ENCODE measurements at regions not wholly inside any gene's neighbourhood (a gene's known extent, or its start where the extent isn't known, plus 50 kb on each side); places are given as distances from the start of the nearest gene placed in this dataset.

DNA sequence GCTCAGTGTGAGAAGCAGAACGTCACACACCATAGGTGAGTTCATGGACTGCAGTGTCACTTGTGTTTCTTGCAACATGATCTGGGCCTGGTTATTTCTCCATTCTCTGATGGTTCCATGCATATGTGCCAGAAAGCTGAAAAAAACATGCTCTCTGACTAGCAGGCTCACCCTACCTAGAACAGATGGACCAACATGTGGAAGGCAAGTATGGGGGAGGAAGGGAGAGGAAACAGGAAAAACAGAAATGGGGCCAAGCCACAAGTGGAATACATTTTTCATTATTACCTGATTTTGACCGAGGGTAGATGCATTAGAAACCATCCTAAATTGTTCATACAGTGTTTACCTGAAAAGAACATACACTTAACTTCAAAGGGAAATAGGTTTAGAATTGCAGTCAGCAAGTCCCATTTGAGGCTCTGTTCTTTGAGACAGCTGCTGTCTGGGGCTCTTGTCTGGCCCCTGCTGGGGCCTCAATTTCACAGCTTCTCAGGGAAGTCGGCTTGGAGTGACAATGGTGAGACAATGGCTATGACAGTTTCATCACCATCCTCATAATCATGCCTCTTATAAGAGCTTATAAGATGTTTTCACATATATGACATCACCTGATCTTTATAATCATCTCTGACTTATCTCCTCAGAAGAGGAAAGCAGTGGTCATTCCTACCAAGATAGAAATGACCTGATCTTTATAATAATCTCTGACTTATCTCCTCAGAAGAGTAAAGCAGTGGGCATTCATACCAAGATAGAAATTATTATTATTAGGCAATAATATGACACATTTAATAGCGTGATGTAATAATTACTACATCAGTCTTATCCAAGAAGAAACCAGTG, 327.3 kb downstream of the SIPA1L2 start:
- Histone ChIP-seq H3K4me2 (ENCODE audit: low read depth, low read length) (no peak overlapping the region), H4K8ac (ENCODE audit: low read depth in 2 of 2, low read length in 2 of 2) (no peak overlapping the region), H2BK15ac (ENCODE audit: low read depth, low read length) (no peak overlapping the region), H3K23ac (ENCODE audit: low read depth, low read length) (no peak overlapping the region), H2BK20ac (ENCODE audit: low read depth, low read length) (no peak overlapping the region), H4K20me1 (ENCODE audit: insufficient read depth, low read length) (no peaks in the 10 kb centered on the region), H3K18ac (ENCODE audit: low read depth, low read length) (no peak overlapping the region), H2BK5ac (ENCODE audit: low read depth, low read length, poor library complexity, severe bottlenecking) (no peak overlapping the region), H3K4me3 (ENCODE audit: insufficient read depth, low read depth, low read length) (no peak overlapping the region), H2AFZ (replicated peaks; ENCODE audit: low read length, poor library complexity) (no peak overlapping the region), H3K4ac (ENCODE audit: low read depth, low read length) (no peak overlapping the region), H4K91ac (ENCODE audit: insufficient read depth, low read depth, low read length) (no peak overlapping the region), H3K4me1 (ENCODE audit: control insufficient read depth, insufficient read depth, low read length) (peaks cover 4% of the 10 kb centered on the region; the same call in 1 of the 2 replicates), H3K56ac (ENCODE audit: extremely low read depth, insufficient read depth, low read length) (no peak overlapping the region), H4K5ac (ENCODE audit: low read depth, low read length) (no peak overlapping the region), H2BK120ac (ENCODE audit: low read depth, low read length) (no peak overlapping the region), H3K9ac (ENCODE audit: low read depth, low read length) (no peak overlapping the region), H3K9me3 (ENCODE audit: control insufficient read depth, insufficient read depth, low read length) (no peaks in the 10 kb centered on the region), H3K14ac (replicated peaks; ENCODE audit: low read depth, low read length) (no peak overlapping the region), H2AK5ac (ENCODE audit: low read depth, low read length) (no peak overlapping the region), H2AK9ac (replicated peaks; ENCODE audit: low read depth, low read length, poor library complexity) (no peak overlapping the region), H3K9me1 (ENCODE audit: insufficient read depth, low read length) (no peaks in the 10 kb centered on the region), H3K27me3 (ENCODE audit: control insufficient read depth, insufficient read depth, low read length) (no peaks in the 10 kb centered on the region), H3K27ac (ENCODE audit: insufficient read depth, low read length) (no peak overlapping the region), H3K36me3 (ENCODE audit: control insufficient read depth, insufficient read depth, low read length) (no peaks in the 10 kb centered on the region), H3K79me1 (ENCODE audit: low read depth in 1 of 2, low read length in 2 of 2) (no peaks in the 10 kb centered on the region)
- TF ChIP-seq, protein P1, sequence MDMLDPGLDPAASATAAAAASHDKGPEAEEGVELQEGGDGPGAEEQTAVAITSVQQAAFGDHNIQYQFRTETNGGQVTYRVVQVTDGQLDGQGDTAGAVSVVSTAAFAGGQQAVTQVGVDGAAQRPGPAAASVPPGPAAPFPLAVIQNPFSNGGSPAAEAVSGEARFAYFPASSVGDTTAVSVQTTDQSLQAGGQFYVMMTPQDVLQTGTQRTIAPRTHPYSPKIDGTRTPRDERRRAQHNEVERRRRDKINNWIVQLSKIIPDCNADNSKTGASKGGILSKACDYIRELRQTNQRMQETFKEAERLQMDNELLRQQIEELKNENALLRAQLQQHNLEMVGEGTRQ (IDR thresholded peaks at IDR 0.05; ENCODE audit: low read depth, low read length): no peak
- ATAC-seq (ENCODE audit: low read depth) (no peak), DNase-seq (no peak)
- intact Hi-C loops (cut with micrococcal nuclease) (no loop called here), in situ Hi-C loops (cut with MboI; ENCODE audit: low sequenced_read_pairs) (no loop called here), dilution Hi-C loops (cut with HindIII; ENCODE audit: low sequenced_read_pairs, unreplicated experiment) (no loop called here)
- CTCF ChIA-PET: no interaction called here
- no CpG with 5 or more reads among the region's 4 CpGs for WGBS, 2 experiments (ENCODE audit: extremely low coverage in 2 of 2, insufficient read length in 1 of 2)
- POLR2A ChIA-PET (ENCODE audit: unreplicated experiment): no interaction called here
- no TSS peak for BruUV-seq (replicated peaks)

All from IMR-90 (cell line).